Keratinocyte (primary cell): ENCODE measurements at regions not wholly inside any gene's neighbourhood (a gene's known extent, or its start where the extent isn't known, plus 50 kb on each side); places are given as distances from the start of the nearest gene placed in this dataset.

ENCODE experiments used
- DNase-seq: peaks from one replicate; pipeline ENCODE4 v3.0.0-alpha.2; 2011; ENCODE audit warnings: low read depth, missing footprints, low spot score
- FAIRE-seq: peaks from 2 replicates; lab custom pipeline; 2011; peaks lifted over from hg19 to GRCh38; lab: Jason Lieb, UNC
- H2AFZ ChIP-seq: 2 replicates; pipeline ENCODE4 v1.6.0; 2012; ENCODE audit warnings: low read length, control low read depth, inconsistent platforms; ENCODE audit not compliant: control insufficient read depth
- H3K27ac ChIP-seq: 2 replicates; pipeline ENCODE4 v1.5.1; 2011; ENCODE audit warnings: low read length; ENCODE audit not compliant: control insufficient read depth, insufficient read depth
- H3K27me3 ChIP-seq: 3 replicates; pipeline ENCODE4 v1.6.0; 2011; ENCODE audit warnings: low read length; ENCODE audit not compliant: control insufficient read depth, insufficient read depth; ENCODE audit errors: extremely low read depth
- H3K36me3 ChIP-seq, 2 experiments: 2 replicates in 1 of 2; 3 replicates in 1 of 2; pipeline ENCODE4 v1.5.1; 2011; ENCODE audit warnings: low read length in 2 of 2, mild to moderate bottlenecking in 1 of 2; ENCODE audit not compliant: control insufficient read depth in 2 of 2, insufficient read depth in 2 of 2; ENCODE audit errors: extremely low read depth in 1 of 2
- H3K4me1 ChIP-seq: 3 replicates; pipeline ENCODE4 v1.5.1; 2011; ENCODE audit warnings: low read length; ENCODE audit not compliant: control insufficient read depth, insufficient read depth; ENCODE audit errors: extremely low read depth
- H3K4me2 ChIP-seq: 3 replicates; pipeline ENCODE4 v1.6.0; 2011; ENCODE audit warnings: low read depth, low read length; ENCODE audit not compliant: control insufficient read depth, insufficient read depth; ENCODE audit errors: extremely low read depth
- H3K4me3 ChIP-seq, 3 experiments: fragments of 200-600 bp in 1 of 3; sonication (generic) in 1 of 3; 2 replicates in 2 of 3; 3 replicates in 1 of 3; pipeline ENCODE4 v1.5.1; 2011 to 2016; ENCODE audit warnings: low read length in 3 of 3, mild to moderate bottlenecking in 3 of 3, control low read depth in 2 of 3, inconsistent platforms in 1 of 3, low read depth in 1 of 3, mixed read lengths in 1 of 3, mixed run types in 1 of 3, moderate library complexity in 1 of 3; ENCODE audit not compliant: control insufficient read depth in 2 of 3, insufficient read depth in 2 of 3; ENCODE audit errors: extremely low read depth in 1 of 3
- H3K79me2 ChIP-seq: 2 replicates; pipeline ENCODE4 v1.6.0; 2012; ENCODE audit warnings: low read length; ENCODE audit not compliant: control insufficient read depth, insufficient read depth
- H3K9ac ChIP-seq: 3 replicates; pipeline ENCODE4 v1.6.0; 2011; ENCODE audit warnings: low read length; ENCODE audit not compliant: control insufficient read depth, insufficient read depth; ENCODE audit errors: extremely low read depth
- H3K9me1 ChIP-seq: 3 replicates; pipeline ENCODE4 v1.6.0; 2011; ENCODE audit warnings: low read length; ENCODE audit not compliant: control insufficient read depth, insufficient read depth; ENCODE audit errors: extremely low read depth
- H3K9me3 ChIP-seq: 2 replicates; pipeline ENCODE4 v1.5.1; 2012; ENCODE audit warnings: low read depth, low read length; ENCODE audit not compliant: control insufficient read depth
- H4K20me1 ChIP-seq: 3 replicates; pipeline ENCODE4 v1.6.0; 2011; ENCODE audit warnings: low read length; ENCODE audit not compliant: control insufficient read depth, insufficient read depth; ENCODE audit errors: extremely low read depth
- EZH2 ChIP-seq: IDR thresholded peaks from one replicate; pipeline ENCODE4 v1.6.1; 2012; ENCODE audit warnings: inconsistent platforms, mild to moderate bottlenecking, low read length, moderate library complexity
- dilution Hi-C: fragments of 300-500 bp; cut with MboI; formaldehyde crosslinking; loops from one replicate; pipeline ENCODE4 v1.7.0; 2020; ENCODE audit warnings: low sequenced_read_pairs; ENCODE audit not compliant: extremely low pct_ligation_motif_present
- TF ChIP-seq, protein P1 (sequence below), 3 experiments: IDR thresholded peaks in 1 of 3; conservative IDR thresholded peaks in 1 of 3; optimal IDR thresholded peaks in 1 of 3; 2 replicates in 2 of 3; 3 replicates in 1 of 3; pipeline versions ENCODE3 to v1.5.1; 2011; ENCODE audit warnings: low read length in 3 of 3, mild to moderate bottlenecking in 3 of 3, moderate library complexity in 2 of 3, control low read depth in 1 of 3, inconsistent platforms in 1 of 3; ENCODE audit not compliant: insufficient read depth in 2 of 3; ENCODE audit errors: extremely low read depth in 1 of 3

DNA sequence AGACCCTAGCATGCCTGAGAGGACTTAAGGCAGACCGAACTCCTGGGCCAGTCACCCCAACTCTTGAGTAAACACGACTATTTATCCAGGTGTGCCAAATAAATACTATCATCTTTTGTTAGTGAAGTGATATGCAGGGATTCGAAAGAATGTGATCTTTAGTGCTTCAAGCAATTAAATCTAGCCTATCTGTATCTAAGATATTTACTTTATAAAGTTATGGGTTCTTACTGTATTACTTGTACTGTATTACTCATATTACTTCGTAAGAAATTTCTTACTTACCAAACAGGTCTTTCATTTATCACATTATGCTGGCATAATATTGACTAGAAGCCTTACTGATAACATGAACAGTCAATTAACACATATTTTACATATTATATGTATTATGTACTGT lies 211.6 kb upstream of the NECTIN3 start:
- H2AFZ ChIP-seq = no peak overlapping the region
- no peak for TF ChIP-seq EZH2
- TF ChIP-seq, protein P1, sequence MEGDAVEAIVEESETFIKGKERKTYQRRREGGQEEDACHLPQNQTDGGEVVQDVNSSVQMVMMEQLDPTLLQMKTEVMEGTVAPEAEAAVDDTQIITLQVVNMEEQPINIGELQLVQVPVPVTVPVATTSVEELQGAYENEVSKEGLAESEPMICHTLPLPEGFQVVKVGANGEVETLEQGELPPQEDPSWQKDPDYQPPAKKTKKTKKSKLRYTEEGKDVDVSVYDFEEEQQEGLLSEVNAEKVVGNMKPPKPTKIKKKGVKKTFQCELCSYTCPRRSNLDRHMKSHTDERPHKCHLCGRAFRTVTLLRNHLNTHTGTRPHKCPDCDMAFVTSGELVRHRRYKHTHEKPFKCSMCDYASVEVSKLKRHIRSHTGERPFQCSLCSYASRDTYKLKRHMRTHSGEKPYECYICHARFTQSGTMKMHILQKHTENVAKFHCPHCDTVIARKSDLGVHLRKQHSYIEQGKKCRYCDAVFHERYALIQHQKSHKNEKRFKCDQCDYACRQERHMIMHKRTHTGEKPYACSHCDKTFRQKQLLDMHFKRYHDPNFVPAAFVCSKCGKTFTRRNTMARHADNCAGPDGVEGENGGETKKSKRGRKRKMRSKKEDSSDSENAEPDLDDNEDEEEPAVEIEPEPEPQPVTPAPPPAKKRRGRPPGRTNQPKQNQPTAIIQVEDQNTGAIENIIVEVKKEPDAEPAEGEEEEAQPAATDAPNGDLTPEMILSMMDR (optimal IDR thresholded peaks at IDR 0.05 in 1 of 3, IDR thresholded peaks at IDR 0.05 in 1 of 3, conservative IDR thresholded peaks at IDR 0.05 in 1 of 3; ENCODE audit: extremely low read depth in 1 of 3, insufficient read depth in 2 of 3, low read length in 3 of 3) = no peak

DNA sequence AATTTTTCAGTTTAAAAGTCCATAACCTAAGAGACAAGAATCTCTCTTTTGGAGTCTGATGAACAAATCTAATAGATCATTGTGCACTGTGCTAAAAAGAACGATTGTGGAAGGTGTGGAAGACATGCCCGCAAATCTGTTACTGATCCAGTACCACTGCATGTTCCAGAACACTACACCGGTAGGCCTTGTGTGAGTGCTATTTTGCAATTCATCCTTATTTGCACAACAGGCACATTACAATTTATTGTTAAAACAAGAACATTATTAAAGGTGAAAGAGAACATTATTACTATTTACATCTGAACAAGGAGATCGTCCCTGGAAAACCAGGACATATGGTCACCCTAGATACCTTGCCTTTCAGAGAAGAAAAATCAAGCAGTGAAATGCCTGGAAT lies 205.7 kb upstream of the NECTIN3 start:
- no peaks in the 10 kb centered on the region for H3K36me3 ChIP-seq
- TF ChIP-seq, protein P1 (optimal IDR thresholded peaks at IDR 0.05 in 1 of 3, IDR thresholded peaks at IDR 0.05 in 1 of 3, conservative IDR thresholded peaks at IDR 0.05 in 1 of 3; ENCODE audit: extremely low read depth in 1 of 3, insufficient read depth in 2 of 3, low read length in 3 of 3) = no peak
- TF ChIP-seq EZH2 = no peak
- no peak overlapping the region for H3K4me3 ChIP-seq
- H3K4me1 ChIP-seq = no peaks in the 10 kb centered on the region
- dilution Hi-C loops = no loop called here
- no peaks in the 10 kb centered on the region for H4K20me1 ChIP-seq
- H2AFZ ChIP-seq = no peak overlapping the region
- H3K9me1 ChIP-seq = no peaks in the 10 kb centered on the region
- no peaks in the 10 kb centered on the region for H3K9me3 ChIP-seq
- no peak for FAIRE-seq
- H3K27ac ChIP-seq = no peak overlapping the region
- no peak overlapping the region for H3K9ac ChIP-seq
- no peak overlapping the region for H3K4me2 ChIP-seq
- H3K27me3 ChIP-seq = no peaks in the 10 kb centered on the region
- no peaks in the 10 kb centered on the region for H3K79me2 ChIP-seq
- no peak for DNase-seq

More for the DNA sequence above, 211.6 kb upstream of the NECTIN3 start:
- no peak overlapping the region for H3K27ac ChIP-seq
- no peaks in the 10 kb centered on the region for H3K9me1 ChIP-seq
- H3K4me2 ChIP-seq = no peak overlapping the region
- no peaks in the 10 kb centered on the region for H3K4me1 ChIP-seq
- dilution Hi-C loops = no loop called here
- H3K36me3 ChIP-seq = no peaks in the 10 kb centered on the region
- DNase-seq = no peak
- no peaks in the 10 kb centered on the region for H3K27me3 ChIP-seq
- no peak for FAIRE-seq
- no peak overlapping the region for H3K9ac ChIP-seq
- no peaks in the 10 kb centered on the region for H3K9me3 ChIP-seq
- no peaks in the 10 kb centered on the region for H3K79me2 ChIP-seq
- no peak overlapping the region for H3K4me3 ChIP-seq
- no peaks in the 10 kb centered on the region for H4K20me1 ChIP-seq
